BJ (cell line): ENCODE measurements at regions not wholly inside any gene's neighbourhood (a gene's known extent, or its start where the extent isn't known, plus 50 kb on each side); places are given as distances from the start of the nearest gene placed in this dataset.

Experiments
- CTCF ChIA-PET: fragments of 350-600 bp; formaldehyde crosslinking; extraction: SDS; loops from one replicate; lab custom pipeline; 2021; ENCODE audit warnings: antibody characterized with exemption, inconsistent platforms; lab: Yijun Ruan, JAX
- POLR2A ChIA-PET: fragments of 300-600 bp; sonication (Branson Sonifier 250); formaldehyde crosslinking; extraction: SDS; loops from one replicate; lab custom pipeline; 2021; ENCODE audit warnings: antibody characterized with exemption; lab: Charles Lee
- DNase-seq: peaks from one replicate; pipeline ENCODE4 v3.0.0-alpha.2; 2011; ENCODE audit warnings: low read depth
- H3K27me3 ChIP-seq: 2 replicates; pipeline ENCODE4 v1.6.0; 2011; ENCODE audit warnings: low read length; ENCODE audit not compliant: control insufficient read depth, insufficient read depth
- H3K36me3 ChIP-seq: 2 replicates; pipeline ENCODE4 v1.5.1; 2011; ENCODE audit warnings: low read length; ENCODE audit not compliant: control insufficient read depth, insufficient read depth
- H3K4me3 ChIP-seq: 2 replicates; pipeline ENCODE4 v1.5.1; 2011; ENCODE audit warnings: low read depth, mild to moderate bottlenecking, control low read depth, low read length
- CTCF ChIP-seq: IDR thresholded peaks from 2 replicates; pipeline ENCODE4 v1.5.1; 2011; ENCODE audit warnings: low read depth, mild to moderate bottlenecking, control low read depth, inconsistent platforms, low read length, moderate library complexity; ENCODE audit not compliant: insufficient read depth

DNA sequence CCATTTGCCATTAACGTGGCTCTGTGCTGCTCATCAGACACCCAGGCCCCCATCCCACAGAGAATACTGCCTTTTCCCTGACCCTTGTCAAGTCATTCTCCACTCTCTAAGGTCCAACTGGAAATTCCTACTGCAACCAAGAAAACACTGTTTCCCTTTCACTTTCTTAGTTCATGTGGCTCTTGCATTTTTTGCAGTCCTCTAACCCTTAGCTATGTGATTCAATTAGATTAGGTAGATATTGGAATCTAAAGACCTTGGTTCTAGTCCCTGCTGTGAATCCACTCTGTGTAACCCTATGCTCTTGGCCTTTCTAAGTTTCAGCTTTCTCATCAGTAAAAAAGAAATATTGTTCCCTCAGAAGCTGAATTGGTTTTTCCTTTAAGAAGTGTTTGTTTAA lies 649.4 kb downstream of the CCDC171 start:
- no peak for TF ChIP-seq CTCF
- no peak for DNase-seq
- Histone ChIP-seq H3K27me3 (no peaks in the 10 kb centered on the region), H3K4me3 (no peak overlapping the region), H3K36me3 (no peaks in the 10 kb centered on the region)
- ChIA-PET CTCF (interaction anchor here (1.1 to 1.3 kb wide), 3 partner anchors 10 to 64 kb away, joined by 3 to 4 read pairs (median 3); no protein-coding TSS in a partner anchor), POLR2A (interaction anchor here (0.6 kb wide), 1 partner anchor 212 kb away, joined by 10 read pairs; no protein-coding TSS in a partner anchor)

GRCh38 chr9:16202914-16203728 lies 650.3 kb downstream of the CCDC171 start:
- CTCF ChIA-PET: interaction anchor here (0.7 to 1.4 kb wide), 5 partner anchors 10 to 434 kb away, joined by 3 to 6 read pairs (median 3); no protein-coding TSS in a partner anchor
- no peaks in the 10 kb centered on the region for H3K27me3 ChIP-seq
- peak; percentile 74 for DNase-seq
- no peaks in the 10 kb centered on the region for H3K36me3 ChIP-seq
- no peak overlapping the region for H3K4me3 ChIP-seq
- POLR2A ChIA-PET: interaction anchor here (0.6 to 1.0 kb wide), 2 partner anchors 11 to 758 kb away, joined by 5 to 24 read pairs; no protein-coding TSS in a partner anchor
- no peak for TF ChIP-seq CTCF

DNA sequence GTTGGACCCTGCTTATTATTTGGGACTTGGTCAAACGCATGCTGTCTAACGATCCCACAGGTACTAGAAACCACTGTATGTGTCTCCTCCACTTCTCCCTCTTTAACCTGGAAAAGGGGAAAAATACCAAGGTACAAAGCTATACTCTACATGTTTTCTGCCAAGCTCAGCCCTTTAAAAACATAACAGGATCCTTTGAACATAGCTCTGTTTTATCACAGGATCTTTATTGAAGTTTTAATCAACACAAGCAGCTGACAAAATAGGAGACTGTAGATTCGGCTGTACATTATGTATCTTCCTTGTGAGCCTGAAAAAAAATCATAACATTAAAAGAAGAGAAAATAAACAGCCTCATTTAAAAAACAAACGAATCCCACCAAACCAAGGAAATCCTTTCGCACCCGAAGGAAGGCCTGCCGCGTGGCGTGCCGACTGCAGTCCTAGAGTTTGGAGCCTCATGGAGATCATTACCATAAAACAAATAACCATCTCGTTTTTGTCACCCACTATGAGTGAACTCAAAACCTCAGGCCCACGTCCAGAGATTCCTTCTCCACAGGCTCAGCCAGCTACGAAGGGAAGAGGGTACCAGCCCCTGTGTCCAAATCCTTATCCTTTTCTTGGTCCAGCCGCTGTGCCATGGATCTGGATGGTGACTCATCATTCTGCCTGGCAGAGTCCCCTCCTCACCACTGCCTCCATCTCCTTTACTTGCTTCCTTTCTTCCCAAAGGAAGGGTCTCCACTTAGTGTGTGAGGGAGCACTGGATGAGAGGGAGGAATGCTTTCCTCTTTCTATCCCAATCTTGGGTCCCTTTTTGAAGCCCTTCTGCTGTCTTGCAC lies 651.1 kb downstream of the CCDC171 start:
- Histone ChIP-seq H3K27me3 (no peaks in the 10 kb centered on the region), H3K36me3 (no peaks in the 10 kb centered on the region), H3K4me3 (no peak overlapping the region)
- TF ChIP-seq CTCF: no peak
- ChIA-PET CTCF (interaction anchor here (0.7 to 1.4 kb wide), 4 partner anchors 11 to 433 kb away, joined by 3 to 6 read pairs (median 3); no protein-coding TSS in a partner anchor), POLR2A (interaction anchor here (0.6 to 1.0 kb wide), 2 partner anchors 10 to 757 kb away, joined by 5 to 24 read pairs; no protein-coding TSS in a partner anchor)
- no peak for DNase-seq

GRCh38 chr9:16205455-16205854 lies 652.6 kb downstream of the CCDC171 start:
- no peak for TF ChIP-seq CTCF
- Histone ChIP-seq H3K27me3 (no peaks in the 10 kb centered on the region), H3K36me3 (no peaks in the 10 kb centered on the region), H3K4me3 (no peak overlapping the region)
- no peak for DNase-seq
- CTCF ChIA-PET: no interaction called here
- POLR2A ChIA-PET: no interaction called here

GRCh38 chr9:16206518-16206917 lies 653.7 kb downstream of the CCDC171 start:
- CTCF ChIA-PET: no interaction called here
- no peak for TF ChIP-seq CTCF
- no peak for DNase-seq
- Histone ChIP-seq H3K4me3 (no peak overlapping the region), H3K36me3 (no peaks in the 10 kb centered on the region), H3K27me3 (no peaks in the 10 kb centered on the region)
- POLR2A ChIA-PET: no interaction called here
